ENCODE measurements at regions not wholly inside any gene's neighbourhood (a gene's known extent, or its start where the extent isn't known, plus 50 kb on each side); places are given as distances from the start of the nearest gene placed in this dataset.

DNA sequence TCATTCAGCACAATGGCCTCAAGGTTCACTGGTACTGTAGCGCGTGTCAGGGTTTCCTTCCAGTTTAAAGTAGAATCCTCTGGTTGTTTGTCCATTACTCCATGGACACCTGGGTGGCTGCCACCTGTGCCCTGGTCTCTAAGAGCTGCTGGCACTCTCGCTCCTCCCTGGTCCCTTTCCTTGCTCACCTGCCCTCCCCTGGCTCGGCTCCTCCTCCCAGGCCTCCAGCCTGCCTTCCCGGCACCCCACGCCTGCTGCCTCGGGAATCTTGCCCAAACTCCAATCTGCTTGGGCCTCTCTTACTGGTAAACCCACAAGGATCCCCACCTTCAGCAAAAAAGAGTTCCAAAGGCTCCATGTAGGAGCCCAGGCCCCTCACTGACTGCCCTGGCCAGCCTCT is 154.4 kb upstream of the DIO3 start:
- H3K4me1 ChIP-seq, result peaks cover 0 to 12% (median 8%) of the 10 kb centered on the region in 4 donors
- no peak overlapping the region for H3K27ac ChIP-seq (replicated peaks in 1 of 4)
- no peak overlapping the region for H3K4me3 ChIP-seq
- intact Hi-C loops (cut with DNase I), result no loop called here
- H3K27me3 ChIP-seq, result no peaks in the 10 kb centered on the region
- 95% methylated on average over 7 of the region's 7 CpGs for WGBS
- no peak for DNase-seq (ENCODE audit: extremely low spot score)
- no peaks in the 10 kb centered on the region for H3K36me3 ChIP-seq
- no peak for TF ChIP-seq POLR2A (IDR thresholded peaks at IDR 0.05; ENCODE audit: low read depth)
- TF ChIP-seq CTCF (IDR thresholded peaks at IDR 0.05), result no peak
- TF ChIP-seq POLR2AphosphoS5 (IDR thresholded peaks at IDR 0.05), result no peak
- TF ChIP-seq EP300 (IDR thresholded peaks at IDR 0.05), result no peak
- no peaks in the 10 kb centered on the region for H3K9me3 ChIP-seq

DNA sequence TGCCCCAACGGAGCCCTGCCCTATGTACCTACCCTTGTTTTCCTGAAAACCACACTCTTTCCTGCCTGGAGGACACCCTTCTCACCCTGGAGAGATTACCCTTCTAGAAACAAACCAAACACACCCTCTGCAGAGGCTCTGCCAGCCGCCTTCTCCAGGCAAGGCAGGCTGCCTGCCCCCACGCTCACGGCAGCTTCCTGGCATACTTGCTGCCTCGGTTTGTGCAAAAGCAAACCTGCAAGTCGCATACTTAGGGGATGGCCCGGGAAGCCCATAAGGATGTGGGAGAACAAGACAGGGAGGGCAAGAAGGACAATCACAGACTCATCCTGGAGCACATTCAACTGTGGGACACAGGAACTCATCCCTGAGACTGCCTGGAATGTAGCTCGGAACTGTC is 154.0 kb upstream of the DIO3 start:
- Histone ChIP-seq H3K9me3 (no peaks in the 10 kb centered on the region), H3K4me3 (no peak overlapping the region), H3K27ac (replicated peaks in 1 of 4) (no peak overlapping the region), H3K27me3 (no peaks in the 10 kb centered on the region), H3K36me3 (no peaks in the 10 kb centered on the region), H3K4me1 (peaks cover 0 to 12% (median 8%) of the 10 kb centered on the region in 4 donors)
- no peak for TF ChIP-seq CTCF (IDR thresholded peaks at IDR 0.05)
- TF ChIP-seq POLR2A (IDR thresholded peaks at IDR 0.05; ENCODE audit: low read depth), result no peak
- no peak for TF ChIP-seq POLR2AphosphoS5 (IDR thresholded peaks at IDR 0.05)
- TF ChIP-seq EP300 (IDR thresholded peaks at IDR 0.05), result no peak
- intact Hi-C loops (cut with DNase I), result no loop called here
- DNase-seq (ENCODE audit: extremely low spot score), result no peak
- WGBS, result 95% methylated on average over 8 of the region's 8 CpGs

DNA sequence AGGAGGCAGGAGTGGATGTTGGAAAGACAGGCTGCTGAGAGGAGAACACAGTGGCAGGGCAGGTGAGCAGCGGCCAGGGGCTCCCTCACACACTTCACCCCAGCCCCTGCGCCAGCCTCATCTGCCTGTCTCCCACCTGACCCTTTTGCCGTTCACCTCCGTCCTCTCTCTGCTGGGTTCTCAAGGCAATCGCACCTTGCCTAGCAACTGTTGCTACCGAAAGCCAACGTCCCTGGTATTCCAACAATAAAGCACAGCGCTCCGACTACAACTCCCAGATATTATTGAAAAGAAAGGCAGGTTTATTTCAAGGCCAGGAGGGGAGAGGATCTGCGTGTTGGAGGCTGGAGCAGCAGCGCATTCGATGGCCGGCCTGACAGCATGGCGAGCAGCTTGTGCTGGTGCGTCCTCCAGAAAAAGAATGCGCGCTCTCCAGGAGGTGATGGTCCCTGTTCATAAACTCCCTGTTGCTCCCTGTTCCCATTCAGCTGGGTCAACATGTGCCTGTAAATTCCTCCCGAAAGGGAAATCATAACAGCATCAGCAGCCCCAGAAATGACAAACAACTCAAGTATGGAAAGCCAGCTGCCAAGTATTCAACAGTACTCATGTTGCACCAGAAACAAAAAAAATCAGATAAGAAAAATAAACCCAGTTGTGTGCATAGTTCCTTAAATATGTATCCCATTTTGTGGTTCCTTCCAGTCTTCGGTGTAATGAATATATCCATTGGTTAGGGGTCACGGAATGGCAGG is 153.0 kb upstream of the DIO3 start:
- no peaks in the 10 kb centered on the region for H3K36me3 ChIP-seq
- DNase-seq (ENCODE audit: extremely low spot score), result no peak
- H3K4me3 ChIP-seq, result no peak overlapping the region
- H3K9me3 ChIP-seq, result no peaks in the 10 kb centered on the region
- peaks cover 0 to 12% (median 8%) of the 10 kb centered on the region in 4 donors for H3K4me1 ChIP-seq
- H3K27me3 ChIP-seq, result no peaks in the 10 kb centered on the region
- H3K27ac ChIP-seq (replicated peaks in 1 of 4), result peak overlapping the region in 1 of 4 donors; percentile 45
- intact Hi-C loops (cut with DNase I), result no loop called here
- 86% methylated on average over 19 of the region's 20 CpGs for WGBS
- TF ChIP-seq CTCF (IDR thresholded peaks at IDR 0.05) (no peak), POLR2A (IDR thresholded peaks at IDR 0.05; ENCODE audit: low read depth) (no peak), EP300 (IDR thresholded peaks at IDR 0.05) (no peak), POLR2AphosphoS5 (IDR thresholded peaks at IDR 0.05) (no peak)

GRCh38 chr14:101409006-101409543 is 152.2 kb upstream of the DIO3 start:
- Histone ChIP-seq H3K27ac (replicated peaks in 1 of 4) (no peak overlapping the region), H3K36me3 (no peaks in the 10 kb centered on the region), H3K4me3 (no peak overlapping the region), H3K9me3 (no peaks in the 10 kb centered on the region), H3K4me1 (peaks cover 0 to 12% (median 8%) of the 10 kb centered on the region in 4 donors), H3K27me3 (no peaks in the 10 kb centered on the region)
- intact Hi-C loops (cut with DNase I), result no loop called here
- TF ChIP-seq CTCF (IDR thresholded peaks at IDR 0.05) (no peak), POLR2AphosphoS5 (IDR thresholded peaks at IDR 0.05) (no peak), EP300 (IDR thresholded peaks at IDR 0.05) (no peak), POLR2A (IDR thresholded peaks at IDR 0.05; ENCODE audit: low read depth) (no peak)
- WGBS, result 89% methylated on average over 16 of the region's 19 CpGs
- no peak for DNase-seq (ENCODE audit: extremely low spot score)
